ENCODE measurements at regions not wholly inside any gene's neighbourhood (a gene's known extent, or its start where the extent isn't known, plus 50 kb on each side); places are given as distances from the start of the nearest gene placed in this dataset.

DNA sequence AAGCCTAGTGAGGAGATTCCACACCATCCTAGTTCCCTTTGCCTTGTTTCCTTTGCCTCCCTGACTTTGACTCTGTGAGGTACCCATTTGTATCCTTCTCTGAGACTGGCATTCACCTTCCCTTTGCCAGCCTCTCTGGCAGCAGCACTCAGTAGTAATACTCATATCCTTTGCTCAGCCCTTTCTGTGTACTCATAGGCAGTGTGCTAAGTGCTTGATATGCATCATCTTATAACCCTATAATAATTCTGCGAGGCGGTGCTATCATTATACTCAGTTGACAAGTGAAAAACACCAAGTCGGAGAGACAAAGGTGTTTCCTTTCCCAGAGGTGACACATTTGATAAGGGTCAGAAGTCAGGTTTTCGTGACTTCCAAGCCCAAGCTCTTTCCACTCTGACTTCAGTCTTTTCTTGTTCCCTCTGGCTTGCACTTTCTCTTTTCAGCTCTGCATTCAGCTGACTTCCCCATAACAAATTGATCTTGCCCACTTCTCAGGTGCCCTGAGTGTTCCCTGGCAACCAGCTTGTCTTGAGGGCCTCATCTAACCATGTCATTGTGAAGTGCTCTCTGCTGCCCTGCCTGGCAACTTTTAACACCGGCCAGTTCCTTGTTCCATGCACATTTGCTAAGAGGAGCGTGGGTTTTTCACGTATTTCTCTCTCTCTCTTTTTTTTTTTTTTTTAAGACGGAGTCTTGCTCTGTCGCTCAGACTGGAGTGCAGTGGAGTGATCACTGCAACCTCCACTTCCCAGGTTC, 94.5 kb upstream of the UPP2 start:
- DNase-seq = no peak

DNA sequence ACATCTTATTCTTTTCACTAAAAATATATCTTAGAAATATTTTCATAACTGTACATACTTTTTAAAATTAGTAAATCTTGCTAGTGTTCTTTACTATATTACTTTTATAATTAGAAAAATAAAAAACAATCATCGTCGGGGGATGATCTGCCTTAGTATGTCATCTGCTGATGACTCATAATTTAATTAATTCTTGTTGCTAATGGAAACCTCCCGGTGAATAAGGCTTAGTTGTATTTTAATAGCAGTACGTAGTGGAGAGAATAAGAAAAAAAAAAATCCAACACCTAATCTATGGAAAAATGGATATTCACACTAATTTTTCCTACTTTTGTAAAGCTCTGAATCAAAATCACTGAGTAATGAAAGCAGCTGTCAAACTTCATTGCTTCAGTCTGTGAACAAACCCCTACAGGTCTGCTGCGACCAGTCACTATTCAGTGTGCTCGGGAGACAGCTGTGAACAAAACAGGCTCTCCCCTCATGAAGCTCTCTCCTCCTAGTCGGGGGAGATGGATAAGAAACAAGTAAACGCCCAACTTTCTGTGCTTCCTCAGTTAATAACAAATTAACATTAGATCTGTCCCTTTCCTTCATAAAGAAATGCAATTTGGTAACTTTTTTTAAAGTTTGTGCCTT, 97.4 kb upstream of the UPP2 start:
- DNase-seq = no peak

DNA sequence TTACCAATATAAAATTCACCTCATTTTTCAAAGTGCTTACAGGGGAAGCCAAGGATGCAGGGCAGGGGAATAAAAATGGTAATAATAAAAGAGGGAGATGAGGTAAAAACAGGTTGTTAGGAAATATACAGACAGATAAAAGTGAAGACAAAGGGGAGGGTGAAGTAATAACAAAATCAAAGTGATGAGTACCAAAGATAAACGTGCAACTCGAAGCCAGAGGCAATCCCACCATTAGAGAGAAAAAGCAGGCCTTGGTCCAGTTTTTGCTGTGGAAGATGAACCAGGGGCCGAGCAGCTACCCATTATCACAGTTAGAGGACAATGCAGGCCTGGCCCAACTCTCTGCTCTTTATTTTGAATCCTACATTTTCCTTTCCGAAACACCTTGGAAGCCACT, 99.6 kb upstream of the UPP2 start:
- DNase-seq = no peak

DNA sequence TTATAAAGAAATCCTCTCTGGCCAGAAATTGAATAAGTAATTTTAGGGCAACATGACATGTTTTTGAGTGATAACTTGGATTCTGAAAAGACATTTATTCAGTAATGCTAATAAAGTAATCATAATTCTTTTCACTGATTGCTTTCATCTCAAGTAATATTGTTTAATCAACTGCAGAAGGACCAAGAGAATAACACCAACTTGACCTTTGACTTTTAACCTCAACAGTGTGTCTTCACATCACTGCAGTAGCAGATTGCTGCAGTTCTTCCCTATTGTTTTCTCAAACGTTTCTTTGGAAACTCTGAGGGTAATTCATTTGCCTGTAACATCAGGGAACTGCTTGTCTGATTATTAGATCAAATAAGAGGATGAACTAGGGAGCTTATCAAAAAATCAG, 104.9 kb upstream of the UPP2 start:
- DNase-seq = no peak

DNA sequence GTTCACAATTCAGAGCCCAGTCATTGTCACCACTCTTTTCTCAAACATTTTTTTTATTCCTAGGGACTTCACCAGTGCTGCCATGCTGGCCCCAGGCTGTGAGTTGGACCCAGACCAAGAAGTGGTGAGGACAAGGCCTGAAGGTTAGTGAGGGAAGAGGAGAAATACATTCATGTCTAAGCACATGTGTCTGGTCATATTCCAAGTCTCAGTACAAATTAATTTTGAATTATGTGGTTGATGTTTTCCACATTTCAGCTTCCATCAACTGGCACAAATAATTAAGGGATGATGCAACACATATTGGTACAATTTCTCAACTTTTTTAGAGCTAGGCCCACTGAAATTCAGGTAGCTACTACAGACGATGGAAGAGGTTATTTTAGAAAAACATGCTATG, 106.6 kb upstream of the UPP2 start:
- DNase-seq = no peak

DNA sequence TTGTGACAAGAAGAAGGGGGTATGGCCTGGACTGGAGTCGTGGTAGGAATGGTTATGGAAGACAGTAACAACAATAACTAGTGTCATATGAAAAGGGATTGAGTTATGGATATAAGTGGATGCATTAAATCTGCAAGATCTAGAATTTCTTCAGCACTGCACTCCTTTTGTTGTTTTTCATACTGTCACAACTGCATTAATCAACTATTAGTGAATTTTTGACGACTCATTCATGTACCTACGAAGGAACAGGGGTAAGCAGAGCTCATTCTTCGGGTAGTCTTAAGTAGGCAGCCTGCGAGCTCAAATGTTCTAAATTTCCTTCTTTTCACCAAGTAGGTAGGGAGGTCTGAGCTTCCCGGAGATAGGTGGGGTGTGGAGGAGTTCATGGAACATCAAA, 109.7 kb upstream of the UPP2 start:
- no peak for DNase-seq

DNA sequence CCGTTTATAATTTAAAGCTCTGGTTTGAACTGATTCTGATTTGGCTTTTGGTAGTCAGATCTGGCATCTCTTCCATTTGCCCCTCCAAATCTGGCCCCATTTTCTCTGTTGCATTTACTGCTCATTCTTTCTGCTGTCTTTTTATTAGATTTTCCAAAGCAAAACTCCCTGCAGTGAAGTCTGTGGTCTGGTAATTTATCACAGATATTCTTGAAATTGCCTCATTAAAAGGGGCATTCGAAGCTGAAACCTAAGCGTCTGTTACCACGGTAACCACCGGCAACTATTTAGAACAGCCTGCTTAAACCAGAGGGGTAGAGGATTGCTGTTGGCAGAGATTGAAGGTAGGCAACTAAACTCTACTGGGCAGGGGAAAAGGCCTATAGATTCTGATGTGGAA, 111.5 kb upstream of the UPP2 start:
- DNase-seq = no peak

DNA sequence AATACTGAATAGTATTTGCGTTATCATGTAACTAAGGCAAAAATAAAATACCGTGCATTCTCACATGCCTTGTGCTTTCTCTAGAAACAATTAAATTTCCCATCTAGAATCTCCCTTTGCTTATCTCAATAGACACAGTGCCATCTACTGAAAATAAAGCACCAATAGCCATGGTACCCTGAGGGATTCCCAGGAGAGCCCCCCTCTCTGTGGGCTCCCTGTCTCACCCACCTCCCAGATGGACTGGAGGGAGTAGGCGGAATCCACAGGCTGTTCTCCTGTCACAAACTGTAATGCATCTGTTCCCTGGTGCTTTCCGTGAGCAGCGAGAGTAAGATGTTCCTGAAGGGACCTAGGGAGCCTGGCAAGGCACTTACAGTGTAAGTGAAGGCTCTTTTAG, 112.4 kb upstream of the UPP2 start:
- DNase-seq = peak; percentile 44

DNA sequence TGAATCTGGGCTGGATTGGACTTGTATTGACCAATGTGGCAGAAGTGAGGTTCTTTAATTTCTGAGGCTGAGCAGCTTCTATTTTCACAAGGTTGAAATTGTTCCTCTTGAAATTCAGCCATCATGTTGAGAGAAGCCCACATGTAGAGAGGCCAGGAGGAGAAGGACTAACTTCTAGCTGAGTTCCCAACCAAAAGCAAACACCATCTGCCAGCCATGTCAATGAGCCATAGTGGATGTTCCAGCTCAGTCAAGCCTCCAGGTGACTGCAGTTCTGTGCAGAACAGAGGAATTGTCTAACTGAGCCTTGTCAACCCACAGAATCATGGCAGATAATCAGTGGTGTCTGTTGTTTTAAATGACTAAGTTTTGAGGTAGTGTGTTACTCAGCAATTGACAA, 110.6 kb upstream of the ACVR1 start:
- peak; percentile 16 for DNase-seq

DNA sequence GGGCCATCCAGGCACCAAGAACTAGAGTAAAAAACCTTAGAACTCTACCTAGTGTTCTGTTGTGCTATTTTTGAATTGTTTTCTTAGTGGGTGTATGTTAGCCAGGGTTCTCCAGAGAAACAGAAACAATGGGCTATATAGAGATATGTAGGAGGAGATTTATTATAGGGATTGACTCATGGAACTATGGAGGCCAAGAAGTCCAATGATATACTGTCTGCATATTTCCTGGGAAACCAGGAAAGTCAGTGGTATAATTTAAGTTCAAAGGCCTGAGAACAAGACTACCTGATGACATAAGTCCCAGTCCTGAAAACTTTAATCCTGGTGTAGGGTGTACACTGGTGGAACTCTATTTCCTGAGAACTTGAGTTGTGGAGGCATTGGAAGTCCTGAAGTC, 108.7 kb upstream of the ACVR1 start:
- no peak for DNase-seq

DNA sequence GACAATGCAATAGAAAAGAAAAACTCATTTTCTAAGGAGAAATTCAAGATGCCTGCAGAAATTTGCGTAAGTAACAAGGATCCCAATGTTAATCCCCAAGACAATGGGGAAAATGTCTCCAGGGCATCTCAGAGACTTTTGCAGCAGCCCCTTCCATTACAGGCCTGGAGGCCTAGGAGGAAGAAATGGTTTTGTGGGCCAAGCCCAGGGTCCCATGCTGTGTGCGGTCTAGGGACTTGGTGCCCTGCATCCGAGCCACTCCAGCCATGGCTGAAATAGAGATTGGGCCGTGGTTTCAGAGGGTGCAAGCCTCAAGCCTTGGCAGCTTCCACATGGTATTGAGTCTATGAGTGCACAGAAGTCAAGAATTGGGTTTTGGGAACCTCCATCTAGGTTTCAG, 103.9 kb upstream of the ACVR1 start:
- no peak for DNase-seq

DNA sequence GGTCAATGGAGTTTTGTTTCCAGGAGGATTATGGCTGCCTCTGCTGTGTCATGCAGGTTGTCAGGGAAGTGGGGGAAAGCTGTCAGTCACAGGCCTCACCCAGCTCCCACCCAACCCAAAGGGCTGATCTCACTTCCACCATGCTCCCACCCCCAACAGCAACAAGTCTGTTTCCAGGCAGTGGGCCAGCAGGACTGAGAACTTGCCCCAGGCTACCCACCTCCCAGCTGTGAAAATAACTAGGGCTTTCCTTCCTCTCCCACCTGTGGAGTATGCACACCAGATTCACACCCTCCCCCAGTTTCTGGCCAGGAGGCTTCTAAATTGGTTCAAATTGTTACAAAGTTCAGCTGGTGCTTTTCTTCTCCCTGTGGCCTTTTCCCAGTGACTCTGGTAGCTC, 95.6 kb upstream of the ACVR1 start:
- DNase-seq = no peak

DNA sequence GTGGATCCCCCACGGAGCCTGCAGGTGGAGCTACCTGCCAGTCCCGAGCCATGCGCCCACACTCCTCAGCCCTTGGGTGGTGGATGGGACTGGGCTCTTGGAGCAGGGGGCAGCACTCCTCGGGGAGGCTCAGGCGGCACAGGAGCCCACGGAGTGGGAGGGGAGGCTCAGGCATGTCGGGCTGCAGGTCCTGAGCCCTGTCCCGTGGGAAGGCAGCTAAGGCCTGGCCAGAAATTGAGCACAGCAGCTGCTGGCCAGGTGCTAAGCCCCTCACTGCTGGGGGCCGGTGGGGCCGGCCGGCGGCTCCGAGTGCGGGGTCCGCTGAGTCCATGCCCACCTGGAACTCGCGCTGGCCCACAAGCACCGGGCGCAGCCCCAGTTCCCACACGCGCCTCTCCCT, 91.7 kb upstream of the ACVR1 start:
- DNase-seq = no peak

DNA sequence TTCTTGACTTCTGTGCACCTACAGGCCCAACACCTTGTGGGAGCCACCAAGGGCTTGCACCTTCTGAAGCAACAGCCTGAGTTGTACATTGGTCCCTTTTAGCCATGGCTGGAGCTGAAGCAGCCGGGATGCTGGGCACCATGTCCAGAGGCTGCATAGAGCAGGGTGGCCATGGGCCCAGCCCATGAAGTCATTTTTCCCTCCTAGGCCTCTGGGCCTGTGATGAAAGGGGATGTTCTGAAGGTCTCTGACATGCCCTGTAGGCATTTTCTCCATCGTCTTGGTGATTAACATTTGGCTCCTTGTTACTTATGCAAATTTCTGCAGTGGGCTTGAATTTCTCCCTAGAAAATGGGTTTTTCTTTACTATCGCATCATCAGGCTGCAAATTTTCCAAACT, 83.1 kb upstream of the ACVR1 start:
- DNase-seq = no peak

DNA sequence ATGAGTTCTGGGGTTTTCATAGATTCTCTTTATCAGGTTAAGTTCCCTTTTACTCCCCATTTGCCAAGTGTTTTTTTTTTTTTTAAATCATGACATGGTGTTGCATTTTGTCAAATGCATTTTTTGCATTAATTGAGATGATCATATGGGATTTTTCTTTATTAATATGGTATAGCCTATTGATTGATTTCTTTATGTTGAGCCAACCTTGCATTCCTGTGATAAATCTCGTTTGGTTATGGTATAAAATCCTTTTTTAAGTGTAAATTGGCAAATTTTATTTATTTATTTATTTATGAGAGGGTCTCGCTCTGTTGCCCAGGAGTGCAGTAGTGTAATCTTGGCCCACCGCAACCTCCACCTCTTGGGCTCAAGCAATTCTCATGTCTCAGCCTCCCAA, 81.5 kb upstream of the ACVR1 start:
- no peak for DNase-seq

DNA sequence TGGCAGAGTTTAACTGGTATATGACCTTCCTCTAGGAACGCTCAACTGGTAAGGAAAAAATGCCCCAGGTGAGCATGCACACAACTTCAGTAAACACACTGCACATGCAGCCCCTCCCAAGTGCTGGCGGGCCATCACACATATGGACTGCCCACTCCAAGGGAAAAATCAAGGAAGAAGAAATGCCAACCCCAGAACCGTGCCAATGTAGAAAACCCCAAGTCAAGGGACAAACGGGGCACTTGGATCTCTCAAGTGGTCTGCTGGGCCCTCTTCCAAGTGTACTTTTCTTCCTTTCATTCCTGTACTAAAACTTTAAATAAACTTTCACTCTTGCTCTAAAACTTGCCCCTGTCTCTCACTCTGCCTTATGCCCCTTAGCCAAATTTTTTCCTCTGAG, 76.4 kb upstream of the ACVR1 start:
- no peak for DNase-seq

DNA sequence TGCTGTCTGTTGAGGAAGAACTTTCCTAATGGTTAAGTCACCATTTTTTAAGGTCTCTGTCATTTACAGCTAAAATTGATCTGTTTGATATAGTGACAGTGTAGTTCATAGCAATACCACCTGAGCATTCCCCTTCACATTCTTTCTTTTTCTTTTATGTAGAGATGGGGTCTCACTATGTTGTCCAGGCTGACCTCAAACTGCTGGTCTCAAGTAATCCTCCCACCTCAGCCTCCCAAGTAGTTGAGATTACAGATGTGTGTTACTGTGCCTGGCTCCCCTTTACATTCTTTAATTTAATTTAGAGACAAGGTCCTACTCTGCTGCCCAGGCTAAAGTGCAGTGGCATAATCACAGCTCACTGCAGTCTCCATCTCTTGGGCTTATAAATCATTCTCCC, 72.7 kb upstream of the ACVR1 start:
- no peak for DNase-seq

DNA sequence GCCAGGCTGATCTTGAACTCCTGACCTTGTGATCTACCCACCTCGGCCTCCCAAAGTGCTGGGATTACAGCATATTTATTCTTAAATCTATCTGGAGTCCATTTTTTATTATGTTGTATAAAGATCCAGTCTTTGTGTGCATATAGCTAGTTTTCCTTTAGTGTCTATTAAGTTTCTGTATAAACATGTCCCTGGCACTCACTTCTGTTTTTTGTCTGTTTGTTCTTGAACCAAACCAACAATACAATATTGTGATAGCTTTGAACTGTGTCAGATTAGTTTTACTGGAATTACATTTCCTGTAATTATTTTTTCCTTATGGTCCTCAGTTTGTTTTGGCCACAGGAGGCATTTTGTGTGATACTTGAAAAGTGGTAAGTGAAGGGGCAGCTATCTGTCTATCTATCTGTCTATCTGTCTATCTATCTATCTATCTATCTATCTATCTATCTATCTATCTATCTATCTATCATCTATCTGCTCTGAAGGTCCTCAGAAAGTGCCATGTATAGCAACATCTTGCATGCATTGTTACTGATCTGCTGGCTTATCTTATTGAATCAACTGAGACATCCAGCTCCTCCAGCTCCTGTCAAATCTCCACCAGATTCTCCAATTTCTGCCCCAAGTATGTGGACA, 70.9 kb upstream of the ACVR1 start:
- DNase-seq = no peak

DNA sequence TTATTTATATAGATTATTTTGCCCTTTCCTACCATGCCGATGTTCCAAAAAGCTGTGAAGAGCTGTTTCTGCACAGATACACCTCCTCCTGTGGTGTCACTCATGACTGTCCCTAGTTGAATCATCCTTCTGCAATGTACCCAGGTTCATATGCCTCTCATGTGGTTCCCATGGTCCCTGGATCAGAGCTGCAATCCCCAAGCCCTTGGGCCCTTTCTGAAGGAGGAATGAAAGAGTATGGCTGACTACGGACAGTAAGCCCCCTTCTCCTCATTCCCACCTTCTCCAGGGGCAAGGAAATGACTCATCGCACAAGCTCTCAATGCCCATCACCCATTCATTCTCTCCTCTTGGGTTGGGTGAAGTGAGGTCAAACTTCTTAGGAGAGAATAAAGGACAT, 63.9 kb upstream of the ACVR1 start:
- DNase-seq = no peak

DNA sequence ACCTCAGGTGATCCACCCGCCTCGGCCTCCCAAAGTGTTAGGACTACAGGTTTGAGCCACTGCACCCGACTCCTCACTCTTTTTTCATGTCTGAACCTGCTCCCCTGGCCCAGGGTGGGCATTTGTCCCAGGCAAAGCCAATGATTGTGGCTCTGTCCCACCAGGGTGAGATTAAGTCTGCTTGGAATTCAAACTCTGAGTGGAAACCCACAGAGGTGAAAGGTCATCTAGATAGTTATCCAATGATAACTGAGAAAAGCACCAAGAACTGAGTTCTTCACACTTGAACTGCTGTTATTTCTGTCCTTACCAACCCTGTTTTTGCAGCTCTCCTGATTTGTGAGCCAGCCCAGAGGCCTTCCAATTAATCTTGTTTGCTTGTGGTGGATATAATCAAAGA, 62.4 kb upstream of the ACVR1 start:
- DNase-seq = no peak

DNA sequence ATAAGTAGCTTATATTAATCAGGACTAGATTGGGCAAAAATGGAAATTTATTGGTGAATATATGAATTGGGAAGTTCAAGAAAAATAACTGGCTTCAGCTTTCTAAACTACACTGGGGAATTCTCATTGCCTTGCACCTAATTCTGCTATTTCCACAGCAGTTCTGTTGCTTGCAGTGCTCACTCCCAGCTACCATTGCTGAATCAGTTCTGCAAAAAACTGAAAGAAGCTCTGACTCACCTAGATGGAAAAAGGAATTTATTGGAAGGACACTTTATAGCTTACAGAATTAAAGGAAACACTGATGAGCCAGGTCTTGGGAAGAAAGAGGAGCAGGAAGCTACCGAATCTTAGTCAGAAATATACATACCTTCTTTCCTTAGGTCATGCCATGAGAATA, 60.3 kb upstream of the ACVR1 start:
- DNase-seq = no peak

DNA sequence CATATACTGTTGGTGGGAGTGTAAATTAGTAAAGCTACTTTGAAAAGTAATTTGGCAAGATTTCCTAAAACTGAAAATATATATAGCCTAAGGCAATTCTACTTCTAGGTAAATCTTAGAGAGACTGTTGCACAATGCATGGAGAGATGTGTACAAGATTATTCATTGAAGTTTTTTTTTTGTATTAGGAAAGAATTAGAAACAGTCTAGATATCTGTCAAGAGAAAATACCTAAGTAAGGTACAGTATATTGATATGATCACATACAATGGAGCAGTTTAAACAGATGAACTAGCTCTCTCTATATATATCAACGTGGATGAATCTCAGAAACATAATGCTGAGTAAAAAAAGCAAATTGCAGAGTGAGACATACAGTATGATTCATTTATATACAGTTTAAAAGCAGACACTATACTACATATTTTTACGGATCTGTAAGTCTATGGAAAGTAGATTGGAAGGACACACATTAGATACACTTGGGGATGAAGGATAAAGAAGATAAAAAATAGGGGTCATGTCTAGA, 59.3 kb upstream of the ACVR1 start:
- DNase-seq = no peak

DNA sequence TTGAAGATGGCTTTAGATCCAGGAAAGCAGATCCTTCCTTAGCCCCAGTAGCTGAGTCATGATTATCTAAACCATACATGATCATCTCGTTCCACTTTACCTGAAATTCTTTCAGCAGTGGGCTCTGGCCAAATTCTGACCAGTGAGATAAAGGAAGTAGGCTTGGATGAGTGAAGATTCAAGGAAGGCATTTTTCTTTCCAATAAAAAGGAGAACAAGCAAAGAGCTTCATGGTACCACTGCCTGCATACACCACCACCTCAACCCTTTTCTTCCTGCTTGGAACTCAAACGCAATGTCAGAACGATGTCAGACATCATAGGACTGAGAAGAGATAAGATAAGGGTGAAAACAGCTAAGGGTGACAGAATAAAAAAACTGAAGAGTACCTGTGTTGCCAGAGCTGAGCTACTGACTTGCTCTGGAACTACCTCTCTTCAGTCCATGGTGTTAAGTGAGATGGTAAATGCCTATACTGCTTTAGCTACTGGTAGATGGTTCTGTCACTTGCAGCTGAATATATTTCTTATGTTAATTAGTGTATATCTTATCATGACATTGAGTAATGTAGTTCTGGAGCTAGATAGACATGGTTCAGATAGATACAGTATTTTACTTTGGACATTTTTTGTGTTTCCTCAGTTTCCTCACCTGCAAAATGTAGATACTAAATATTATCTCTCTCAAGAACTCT, 58.7 kb upstream of the ACVR1 start:
- no peak for DNase-seq
